ENCODE measurements at regions not wholly inside any gene's neighbourhood (a gene's known extent, or its start where the extent isn't known, plus 50 kb on each side); places are given as distances from the start of the nearest gene placed in this dataset.

GRCh38 chr6:150800674-150801314 is 64.7 kb upstream of the MTHFD1L start:
- ChIA-PET CTCF (ENCODE audit: low intra/inter-chr PET ratio) (no interaction called here), POLR2A (interaction anchor here (1.2 to 2.0 kb wide), 2 partner anchors 14 to 390 kb away, joined by 4 to 5 read pairs; no protein-coding TSS in a partner anchor)
- BruUV-seq (replicated peaks): no TSS peak
- FAIRE-seq (no peak), ATAC-seq (no peak), DNase-seq (ENCODE audit: extremely low read depth in 1 of 4, low spot score in 3 of 4) (no peak)
- WGBS (ENCODE audit: insufficient coverage, low coverage, missing lambda C conversion rate): under 1% methylated on average over 8 of the region's 8 CpGs
- H3K9ac ChIP-seq (ENCODE audit: insufficient read depth in 1 of 2, low read depth in 2 of 2, low read length in 2 of 2): no peak overlapping the region
- H4K20me1 ChIP-seq (replicated peaks; ENCODE audit: control insufficient read depth, insufficient read depth, low read length): no peaks in the 10 kb centered on the region
- H3K4me1 ChIP-seq (replicated peaks in 1 of 2; ENCODE audit: control insufficient read depth in 2 of 2, insufficient read depth in 2 of 2, low read length in 2 of 2): no peaks in the 10 kb centered on the region
- no peak overlapping the region for H3K4me2 ChIP-seq (ENCODE audit: insufficient read depth, low read length)
- H3K27ac ChIP-seq (ENCODE audit: extremely low read depth, low read depth, low read length): no peak overlapping the region
- no peaks in the 10 kb centered on the region for H3K36me3 ChIP-seq (ENCODE audit: control insufficient read depth, insufficient read depth, low read length)
- intact Hi-C loops (cut with micrococcal nuclease) (no loop called here), in situ Hi-C loops (cut with MboI) (loop anchor here (25.0 kb wide), 1 partner anchor 738 kb away; the partner anchor contains the start of gene ULBP3)
- no peaks in the 10 kb centered on the region; the same call in 1 of the 2 replicates for H3K9me3 ChIP-seq (replicated peaks; ENCODE audit: control insufficient read depth, insufficient read depth, low read depth, low read length)
- H3K79me2 ChIP-seq (ENCODE audit: control insufficient read depth, insufficient read depth, low read length): no peaks in the 10 kb centered on the region
- peaks cover 25 to 38% of the 10 kb centered on the region in 2 experiments for H3K27me3 ChIP-seq (ENCODE audit: control insufficient read depth in 2 of 2, insufficient read depth in 2 of 2, low read length in 2 of 2)
- no peak overlapping the region for H3K4me3 ChIP-seq
- H3K9me1 ChIP-seq (ENCODE audit: control insufficient read depth, insufficient read depth, low read length): no peaks in the 10 kb centered on the region
- no peak overlapping the region for H2AFZ ChIP-seq (ENCODE audit: low read depth, low read length)
- TF ChIP-seq RFX7 (CRISPR knock-in tag; IDR thresholded peaks at IDR 0.05): no peak
- no peak for TF ChIP-seq ZNF398 (CRISPR knock-in tag; IDR thresholded peaks at IDR 0.05)
- no peak for TF ChIP-seq ILF3 (IDR thresholded peaks at IDR 0.05; ENCODE audit: borderline replicate concordance)
- no peak for TF ChIP-seq NBN (IDR thresholded peaks at IDR 0.05; ENCODE audit: low read depth)
- TF ChIP-seq ZBTB2 (IDR thresholded peaks at IDR 0.05): no peak
- no peak for TF ChIP-seq MYBL2 (IDR thresholded peaks at IDR 0.05; ENCODE audit: low read depth)
- no peak for TF ChIP-seq MYBL2 (CRISPR knock-in tag; IDR thresholded peaks at IDR 0.05; ENCODE audit: borderline replicate concordance)
- no peak for TF ChIP-seq CCAR2 (IDR thresholded peaks at IDR 0.05; ENCODE audit: low read depth, low read length)
- TF ChIP-seq HDGF (IDR thresholded peaks at IDR 0.05): no peak
- TF ChIP-seq, protein P1, sequence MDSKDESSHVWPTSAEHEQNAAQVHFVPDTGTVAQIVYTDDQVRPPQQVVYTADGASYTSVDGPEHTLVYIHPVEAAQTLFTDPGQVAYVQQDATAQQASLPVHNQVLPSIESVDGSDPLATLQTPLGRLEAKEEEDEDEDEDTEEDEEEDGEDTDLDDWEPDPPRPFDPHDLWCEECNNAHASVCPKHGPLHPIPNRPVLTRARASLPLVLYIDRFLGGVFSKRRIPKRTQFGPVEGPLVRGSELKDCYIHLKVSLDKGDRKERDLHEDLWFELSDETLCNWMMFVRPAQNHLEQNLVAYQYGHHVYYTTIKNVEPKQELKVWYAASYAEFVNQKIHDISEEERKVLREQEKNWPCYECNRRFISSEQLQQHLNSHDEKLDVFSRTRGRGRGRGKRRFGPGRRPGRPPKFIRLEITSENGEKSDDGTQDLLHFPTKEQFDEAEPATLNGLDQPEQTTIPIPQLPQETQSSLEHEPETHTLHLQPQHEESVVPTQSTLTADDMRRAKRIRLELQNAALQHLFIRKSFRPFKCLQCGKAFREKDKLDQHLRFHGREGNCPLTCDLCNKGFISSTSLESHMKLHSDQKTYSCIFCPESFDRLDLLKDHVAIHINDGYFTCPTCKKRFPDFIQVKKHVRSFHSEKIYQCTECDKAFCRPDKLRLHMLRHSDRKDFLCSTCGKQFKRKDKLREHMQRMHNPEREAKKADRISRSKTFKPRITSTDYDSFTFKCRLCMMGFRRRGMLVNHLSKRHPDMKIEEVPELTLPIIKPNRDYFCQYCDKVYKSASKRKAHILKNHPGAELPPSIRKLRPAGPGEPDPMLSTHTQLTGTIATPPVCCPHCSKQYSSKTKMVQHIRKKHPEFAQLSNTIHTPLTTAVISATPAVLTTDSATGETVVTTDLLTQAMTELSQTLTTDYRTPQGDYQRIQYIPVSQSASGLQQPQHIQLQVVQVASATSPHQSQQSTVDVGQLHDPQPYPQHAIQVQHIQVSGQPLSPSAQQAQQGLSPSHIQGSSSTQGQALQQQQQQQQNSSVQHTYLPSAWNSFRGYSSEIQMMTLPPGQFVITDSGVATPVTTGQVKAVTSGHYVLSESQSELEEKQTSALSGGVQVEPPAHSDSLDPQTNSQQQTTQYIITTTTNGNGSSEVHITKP (IDR thresholded peaks at IDR 0.05; ENCODE audit: partially characterized antibody): no peak
- no peak for TF ChIP-seq ZNF41 (CRISPR knock-in tag; conservative IDR thresholded peaks at IDR 0.05)
- no peak for TF ChIP-seq SLC30A9 (CRISPR knock-in tag; IDR thresholded peaks at IDR 0.05)
- TF ChIP-seq SRSF7 (optimal IDR thresholded peaks at IDR 0.05; ENCODE audit: low read depth, low read length): no peak
- no peak for TF ChIP-seq XRCC4 (IDR thresholded peaks at IDR 0.05; ENCODE audit: extremely low read depth, insufficient read depth, insufficient read length)
- no peak for TF ChIP-seq MBD2 (IDR thresholded peaks at IDR 0.05; ENCODE audit: borderline replicate concordance, low read depth)
